Endothelial cell (in vitro differentiated cells): ENCODE measurements at regions not wholly inside any gene's neighbourhood (a gene's known extent, or its start where the extent isn't known, plus 50 kb on each side); places are given as distances from the start of the nearest gene placed in this dataset.

Experiments used
- DNase-seq: peaks from one replicate; pipeline ENCODE4 v3.0.0; 2021; ENCODE audit warnings: low spot score
- H3K27ac Mint-ChIP-seq: one replicate; pipeline ENCODE4 v1.8.0; 2021; ENCODE audit warnings: mixed read lengths, inconsistent platforms; ENCODE audit not compliant: unreplicated experiment
- H3K27me3 Mint-ChIP-seq: one replicate; pipeline ENCODE4 v1.8.0; 2021; ENCODE audit warnings: mild to moderate bottlenecking, moderate library complexity, mixed read lengths, inconsistent platforms; ENCODE audit not compliant: unreplicated experiment
- H3K36me3 Mint-ChIP-seq: one replicate; pipeline ENCODE4 v1.8.0; 2021; ENCODE audit warnings: mild to moderate bottlenecking, low read depth, mixed read lengths, inconsistent platforms; ENCODE audit not compliant: unreplicated experiment
- H3K4me1 Mint-ChIP-seq: one replicate; pipeline ENCODE4 v1.8.0; 2021; ENCODE audit warnings: mild to moderate bottlenecking, mixed read lengths, inconsistent platforms; ENCODE audit not compliant: unreplicated experiment
- H3K4me3 Mint-ChIP-seq: one replicate; pipeline ENCODE4 v1.8.0; 2021; ENCODE audit warnings: mild to moderate bottlenecking, mixed read lengths, inconsistent platforms; ENCODE audit not compliant: unreplicated experiment
- H3K9me3 Mint-ChIP-seq: one replicate; pipeline ENCODE4 v1.8.0; 2021; ENCODE audit warnings: mixed read lengths, inconsistent platforms; ENCODE audit not compliant: unreplicated experiment
- TF ChIP-seq, protein P1 (sequence below): fragments of 200-600 bp; sonication (generic); IDR thresholded peaks from one replicate; pipeline ENCODE4 v1.5.0; 2021; ENCODE audit warnings: antibody characterized with exemption; ENCODE audit not compliant: unreplicated experiment

DNA sequence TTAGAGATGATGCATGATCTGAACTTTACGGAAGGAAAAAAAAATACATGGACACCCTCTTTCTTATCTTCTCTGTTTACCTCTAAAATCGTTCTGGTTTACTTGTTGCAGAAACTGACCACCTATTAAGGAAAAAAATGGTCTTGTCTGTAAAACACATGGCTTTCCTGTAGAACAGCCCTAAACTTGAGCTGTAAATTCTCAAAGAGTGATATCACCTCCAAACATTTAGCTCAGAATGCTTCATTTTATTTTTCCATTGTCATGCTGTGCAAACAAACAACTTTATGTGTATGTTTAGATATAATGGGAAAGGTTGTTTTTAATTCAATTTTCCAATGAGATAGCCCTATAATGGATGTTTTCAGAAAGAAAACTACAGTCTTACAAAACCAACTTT, 237.4 kb upstream of the NR2F2 start:
- peaks cover 2% of the 10 kb centered on the region for H3K27me3 Mint-ChIP-seq
- no peaks in the 10 kb centered on the region for H3K4me1 Mint-ChIP-seq
- DNase-seq = no peak
- no peaks in the 10 kb centered on the region for H3K9me3 Mint-ChIP-seq
- no peak overlapping the region for H3K27ac Mint-ChIP-seq
- H3K36me3 Mint-ChIP-seq = no peaks in the 10 kb centered on the region
- TF ChIP-seq, protein P1, sequence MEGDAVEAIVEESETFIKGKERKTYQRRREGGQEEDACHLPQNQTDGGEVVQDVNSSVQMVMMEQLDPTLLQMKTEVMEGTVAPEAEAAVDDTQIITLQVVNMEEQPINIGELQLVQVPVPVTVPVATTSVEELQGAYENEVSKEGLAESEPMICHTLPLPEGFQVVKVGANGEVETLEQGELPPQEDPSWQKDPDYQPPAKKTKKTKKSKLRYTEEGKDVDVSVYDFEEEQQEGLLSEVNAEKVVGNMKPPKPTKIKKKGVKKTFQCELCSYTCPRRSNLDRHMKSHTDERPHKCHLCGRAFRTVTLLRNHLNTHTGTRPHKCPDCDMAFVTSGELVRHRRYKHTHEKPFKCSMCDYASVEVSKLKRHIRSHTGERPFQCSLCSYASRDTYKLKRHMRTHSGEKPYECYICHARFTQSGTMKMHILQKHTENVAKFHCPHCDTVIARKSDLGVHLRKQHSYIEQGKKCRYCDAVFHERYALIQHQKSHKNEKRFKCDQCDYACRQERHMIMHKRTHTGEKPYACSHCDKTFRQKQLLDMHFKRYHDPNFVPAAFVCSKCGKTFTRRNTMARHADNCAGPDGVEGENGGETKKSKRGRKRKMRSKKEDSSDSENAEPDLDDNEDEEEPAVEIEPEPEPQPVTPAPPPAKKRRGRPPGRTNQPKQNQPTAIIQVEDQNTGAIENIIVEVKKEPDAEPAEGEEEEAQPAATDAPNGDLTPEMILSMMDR = no peak
- no peak overlapping the region for H3K4me3 Mint-ChIP-seq

DNA sequence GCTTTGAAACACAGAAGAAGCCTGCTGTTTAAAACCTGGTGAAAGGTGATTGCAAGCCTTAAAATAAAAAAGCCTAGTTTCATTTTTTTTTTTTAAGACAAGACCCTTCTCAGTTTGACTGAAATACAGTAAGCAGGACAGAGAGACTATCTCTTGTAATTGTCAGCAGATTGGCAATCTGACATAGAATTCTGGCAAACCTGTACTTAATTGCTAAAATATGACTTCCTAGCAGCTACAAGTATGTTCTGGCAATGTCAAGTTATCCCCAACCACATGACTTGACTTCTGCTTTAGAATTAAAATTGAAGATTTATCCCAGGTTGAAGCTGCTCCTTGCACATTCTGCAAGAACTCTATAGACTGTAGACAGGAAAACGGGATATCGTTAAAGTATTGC, 232.8 kb upstream of the NR2F2 start:
- H3K9me3 Mint-ChIP-seq = no peaks in the 10 kb centered on the region
- TF ChIP-seq, protein P1 = no peak
- no peak overlapping the region for H3K4me3 Mint-ChIP-seq
- H3K27ac Mint-ChIP-seq = no peak overlapping the region
- no peak for DNase-seq
- H3K4me1 Mint-ChIP-seq = no peaks in the 10 kb centered on the region
- H3K36me3 Mint-ChIP-seq = no peaks in the 10 kb centered on the region
- H3K27me3 Mint-ChIP-seq = peaks cover 5% of the 10 kb centered on the region

DNA sequence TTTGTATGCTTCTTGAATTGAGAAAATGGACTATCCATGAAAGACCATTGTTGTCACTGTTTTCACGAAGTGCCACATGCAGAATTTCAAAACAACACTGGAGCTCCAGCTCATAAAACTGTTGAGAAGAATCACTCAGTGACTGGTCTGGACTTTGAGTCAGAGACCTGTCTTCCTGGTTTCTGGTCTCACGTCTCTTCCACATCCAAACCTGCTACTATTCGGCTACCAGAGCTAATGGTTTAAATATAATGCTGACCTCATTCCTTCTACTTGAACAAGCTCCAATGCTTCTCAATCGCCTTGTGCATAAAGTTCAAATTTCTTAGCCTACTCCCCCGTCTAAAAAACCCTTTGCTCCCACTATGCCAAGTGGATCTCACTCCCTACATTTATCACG, 227.9 kb upstream of the NR2F2 start:
- Mint-ChIP-seq H3K36me3 (no peaks in the 10 kb centered on the region), H3K4me3 (no peak overlapping the region), H3K9me3 (no peaks in the 10 kb centered on the region), H3K27me3 (peaks cover 6% of the 10 kb centered on the region), H3K27ac (no peak overlapping the region), H3K4me1 (no peaks in the 10 kb centered on the region)
- TF ChIP-seq, protein P1 = no peak
- DNase-seq = no peak

DNA sequence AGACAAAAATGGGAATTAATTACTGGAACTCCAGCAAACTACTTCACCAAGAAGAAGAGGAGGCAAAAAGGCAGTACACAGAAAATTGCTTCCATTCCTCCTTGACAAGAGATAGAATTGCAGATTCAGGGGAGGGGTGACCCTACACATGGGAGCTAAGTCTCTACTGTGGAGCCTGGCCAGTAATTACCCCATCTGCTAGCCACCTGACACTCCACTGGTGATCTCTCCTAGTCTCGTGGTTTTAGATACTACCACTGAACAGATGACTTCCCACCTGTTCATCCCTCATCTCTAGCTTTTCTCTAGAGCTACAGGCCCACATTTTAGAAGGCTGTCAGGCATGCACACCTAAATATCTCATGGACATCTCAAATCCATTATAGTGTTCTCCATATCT, 224.3 kb upstream of the NR2F2 start:
- H3K27ac Mint-ChIP-seq = no peak overlapping the region
- DNase-seq = no peak
- H3K4me3 Mint-ChIP-seq = no peak overlapping the region
- no peaks in the 10 kb centered on the region for H3K36me3 Mint-ChIP-seq
- H3K27me3 Mint-ChIP-seq = peaks cover 2% of the 10 kb centered on the region
- TF ChIP-seq, protein P1 = no peak
- H3K9me3 Mint-ChIP-seq = no peaks in the 10 kb centered on the region
- H3K4me1 Mint-ChIP-seq = no peaks in the 10 kb centered on the region

DNA sequence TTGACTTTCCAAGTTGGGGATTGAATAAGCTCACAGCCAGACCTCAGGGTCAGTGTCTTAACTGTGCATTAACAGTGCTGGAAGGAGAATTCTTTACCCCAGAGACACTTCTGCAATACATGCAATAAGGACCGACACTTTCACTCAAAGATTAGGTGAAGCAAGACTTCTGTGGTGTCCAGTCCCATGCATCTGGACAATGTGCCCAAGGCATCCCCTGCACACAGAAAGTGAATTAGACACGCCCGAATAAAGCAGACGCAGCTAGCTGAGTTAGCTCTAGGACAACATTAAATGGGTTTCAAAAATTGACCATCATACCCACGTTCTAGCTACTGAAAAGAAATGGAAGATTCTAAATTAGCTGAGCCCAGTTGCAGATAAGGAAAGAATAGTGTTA, 223.9 kb upstream of the NR2F2 start:
- H3K4me1 Mint-ChIP-seq = no peaks in the 10 kb centered on the region
- H3K27ac Mint-ChIP-seq = no peak overlapping the region
- H3K9me3 Mint-ChIP-seq = no peaks in the 10 kb centered on the region
- DNase-seq = no peak
- peaks cover 2% of the 10 kb centered on the region for H3K27me3 Mint-ChIP-seq
- H3K4me3 Mint-ChIP-seq = no peak overlapping the region
- TF ChIP-seq, protein P1 = no peak
- H3K36me3 Mint-ChIP-seq = no peaks in the 10 kb centered on the region
